Embryonic facial prominence (tissue), 1 donor: ENCODE measurements at regions not wholly inside any gene's neighbourhood (a gene's known extent, or its start where the extent isn't known, plus 50 kb on each side); places are given as distances from the start of the nearest gene placed in this dataset.

ENCODE experiments used
- DNase-seq: peaks from one replicate; pipeline ENCODE4 v3.0.0-alpha.2; 2016; ENCODE audit errors: extremely low spot score

GRCh38 chr11:116217441-116217840 is 555.3 kb downstream of the BUD13 start:
- no peak for DNase-seq

- no peak for DNase-seq
Observed at GRCh38 chr11:116217006-116217405, 555.8 kb downstream of the BUD13 start.

- no peak for DNase-seq
Observed at GRCh38 chr11:116215471-116216113, 557.2 kb downstream of the BUD13 start.

- DNase-seq = no peak
Observed at GRCh38 chr11:116211147-116211546, 561.6 kb downstream of the BUD13 start.

GRCh38 chr11:116210663-116211062 is 562.1 kb downstream of the BUD13 start:
- DNase-seq = no peak

GRCh38 chr11:116209255-116209654 is 563.5 kb downstream of the BUD13 start:
- DNase-seq = no peak

- no peak for DNase-seq
Observed at GRCh38 chr11:116207421-116208141, 565.2 kb downstream of the BUD13 start.

GRCh38 chr11:116207019-116207418 is 565.8 kb downstream of the BUD13 start:
- DNase-seq = no peak

GRCh38 chr11:116202922-116203321 is 569.9 kb downstream of the BUD13 start:
- no peak for DNase-seq

GRCh38 chr11:116200564-116200963 is 572.2 kb downstream of the BUD13 start:
- DNase-seq = no peak

GRCh38 chr11:116199182-116199581 is 573.6 kb downstream of the BUD13 start:
- DNase-seq = no peak

GRCh38 chr11:116194156-116194904 is 578.5 kb downstream of the BUD13 start:
- DNase-seq = no peak

- peak; percentile 87 for DNase-seq
Observed at GRCh38 chr11:116193321-116194131, 579.3 kb downstream of the BUD13 start.

- no peak for DNase-seq
Observed at GRCh38 chr11:116192509-116193210, 580.1 kb downstream of the BUD13 start.

GRCh38 chr11:116190861-116191260 is 581.9 kb downstream of the BUD13 start:
- DNase-seq = no peak

GRCh38 chr11:116189408-116190170 is 583.2 kb downstream of the BUD13 start:
- no peak for DNase-seq

GRCh38 chr11:116188350-116188749 is 584.4 kb downstream of the BUD13 start:
- DNase-seq = no peak

GRCh38 chr11:116187026-116187425 is 585.8 kb downstream of the BUD13 start:
- DNase-seq = no peak

- DNase-seq = no peak
Observed at GRCh38 chr11:116185551-116185950, 587.2 kb downstream of the BUD13 start.

GRCh38 chr11:116184763-116185162 is 588.0 kb downstream of the BUD13 start:
- DNase-seq = no peak
